ENCODE measurements at regions not wholly inside any gene's neighbourhood (a gene's known extent, or its start where the extent isn't known, plus 50 kb on each side); places are given as distances from the start of the nearest gene placed in this dataset.

- TF ChIP-seq CTCF (IDR thresholded peaks at IDR 0.05; ENCODE audit: borderline replicate concordance): no peak
- no peaks in the 10 kb centered on the region for H3K9me3 ChIP-seq (replicated peaks)
- no peak for DNase-seq
- H3K4me3 ChIP-seq: no peak overlapping the region
- H3K4me1 ChIP-seq: no peaks in the 10 kb centered on the region
- H3K27ac ChIP-seq (replicated peaks): no peak overlapping the region
- H3K36me3 ChIP-seq: no peaks in the 10 kb centered on the region
- H3K27me3 ChIP-seq (ENCODE audit: low read depth): no peaks in the 10 kb centered on the region
- intact Hi-C loops (cut with micrococcal nuclease): no loop called here
Measured at GRCh38 chr11:28833670-28834069, 725.5 kb downstream of the METTL15 start.

GRCh38 chr11:28833169-28833568 is 725.0 kb downstream of the METTL15 start:
- Histone ChIP-seq H3K4me1 (no peaks in the 10 kb centered on the region), H3K9me3 (replicated peaks) (peaks cover under 1% of the 10 kb centered on the region), H3K27me3 (ENCODE audit: low read depth) (no peaks in the 10 kb centered on the region), H3K27ac (replicated peaks) (no peak overlapping the region), H3K36me3 (no peaks in the 10 kb centered on the region), H3K4me3 (no peak overlapping the region)
- no peak for DNase-seq
- no peak for TF ChIP-seq CTCF (IDR thresholded peaks at IDR 0.05; ENCODE audit: borderline replicate concordance)
- intact Hi-C loops (cut with micrococcal nuclease): no loop called here

GRCh38 chr11:28826807-28827206 is 718.6 kb downstream of the METTL15 start:
- no peak for DNase-seq
- no peak overlapping the region for H3K27ac ChIP-seq (replicated peaks)
- peaks cover 33% of the 10 kb centered on the region for H3K9me3 ChIP-seq (replicated peaks)
- TF ChIP-seq CTCF (IDR thresholded peaks at IDR 0.05; ENCODE audit: borderline replicate concordance): no peak
- H3K4me1 ChIP-seq: no peaks in the 10 kb centered on the region
- H3K27me3 ChIP-seq (ENCODE audit: low read depth): no peaks in the 10 kb centered on the region
- no peaks in the 10 kb centered on the region for H3K36me3 ChIP-seq
- no peak overlapping the region for H3K4me3 ChIP-seq
- intact Hi-C loops (cut with micrococcal nuclease): no loop called here

- Histone ChIP-seq H3K4me3 (no peak overlapping the region), H3K36me3 (no peaks in the 10 kb centered on the region)
- TF ChIP-seq CTCF (IDR thresholded peaks at IDR 0.05; ENCODE audit: borderline replicate concordance): no peak
Measured at GRCh38 chr11:28822576-28822975, 714.4 kb downstream of the METTL15 start.

GRCh38 chr11:28820296-28820989 is 712.3 kb downstream of the METTL15 start:
- Histone ChIP-seq H3K27ac (replicated peaks) (no peak overlapping the region), H3K36me3 (no peaks in the 10 kb centered on the region), H3K27me3 (ENCODE audit: low read depth) (no peaks in the 10 kb centered on the region), H3K9me3 (replicated peaks) (peaks cover 6% of the 10 kb centered on the region), H3K4me3 (no peak overlapping the region), H3K4me1 (no peaks in the 10 kb centered on the region)
- no peak for TF ChIP-seq CTCF (IDR thresholded peaks at IDR 0.05; ENCODE audit: borderline replicate concordance)
- intact Hi-C loops (cut with micrococcal nuclease): no loop called here
- no peak for DNase-seq

More at GRCh38 chr11:28822576-28822975, 714.4 kb downstream of the METTL15 start:
- intact Hi-C loops (cut with micrococcal nuclease): no loop called here
- no peak for DNase-seq
- no peaks in the 10 kb centered on the region for H3K4me1 ChIP-seq
- H3K27ac ChIP-seq (replicated peaks): no peak overlapping the region
- no peaks in the 10 kb centered on the region for H3K27me3 ChIP-seq (ENCODE audit: low read depth)
- peaks cover 27% of the 10 kb centered on the region for H3K9me3 ChIP-seq (replicated peaks)

Data from left ventricle myocardium inferior (tissue), 1 donor.